Tibial nerve (tissue), 4 donors: ENCODE measurements at regions not wholly inside any gene's neighbourhood (a gene's known extent, or its start where the extent isn't known, plus 50 kb on each side); places are given as distances from the start of the nearest gene placed in this dataset.

Experiments used
- DNase-seq, 2 donors: peaks; one replicate each; pipeline ENCODE4 v3.0.0-alpha.2; 2019; ENCODE audit warnings: low spot score in 2 of 2
- H3K27ac ChIP-seq, 4 donors: fragments of 200-600 bp; sonication (generic) in 3 of 4; one replicate each; pipeline ENCODE4 v1.5.1; 2017 to 2019; ENCODE audit warnings: mild to moderate bottlenecking in 1 of 4
- H3K27me3 ChIP-seq, 2 donors: fragments of 200-600 bp; sonication (generic) in 1 of 2; one replicate each; pipeline versions ENCODE4 v1.5.1 to v1.6.0; 2017 to 2019
- H3K36me3 ChIP-seq, 3 donors: fragments of 200-600 bp; sonication (generic); one replicate each; pipeline ENCODE4 v1.5.1; 2018 to 2019
- H3K4me1 ChIP-seq, 4 donors: fragments of 200-600 bp; sonication (generic) in 3 of 4; one replicate each; pipeline ENCODE4 v1.5.1; 2017 to 2019
- H3K4me3 ChIP-seq, 4 donors: fragments of 200-600 bp; sonication (generic) in 3 of 4; one replicate each; pipeline ENCODE4 v1.5.1; 2017 to 2019; ENCODE audit warnings: mild to moderate bottlenecking in 1 of 4, moderate library complexity in 1 of 4
- H3K9me3 ChIP-seq, 4 donors: fragments of 200-600 bp; sonication (generic) in 3 of 4; one replicate each; pipeline ENCODE4 v1.5.1; 2017 to 2019
- EP300 ChIP-seq, 2 donors: sonication (generic); formaldehyde crosslinking; IDR thresholded peaks; one replicate each; pipeline ENCODE4 v1.6.1; 2017; ENCODE audit warnings: antibody characterized with exemption in 2 of 2, mild to moderate bottlenecking in 1 of 2
- POLR2A ChIP-seq, 2 donors: fragments of 450-650 bp; IDR thresholded peaks; one replicate each; pipeline ENCODE4 v1.6.1; 2017; ENCODE audit warnings: antibody characterized with exemption in 2 of 2, mild to moderate bottlenecking in 2 of 2, moderate library complexity in 2 of 2
- WGBS, 2 donors: methylation state at CpG; one replicate each; pipeline ENCODE4 v1.1.5; 2018; 5-methylcytosine and 5-hydroxymethylcytosine counted together
- TF ChIP-seq, protein P1 (sequence below), 5 experiments: fragments of 200-600 bp in 3 of 5; fragments of 450-650 bp in 2 of 5; sonication (generic) in 3 of 5; IDR thresholded peaks; one replicate each; pipeline ENCODE4 v1.5.1; 2016 to 2019; ENCODE audit warnings: antibody characterized with exemption in 5 of 5, mild to moderate bottlenecking in 3 of 5, moderate library complexity in 2 of 5

DNA sequence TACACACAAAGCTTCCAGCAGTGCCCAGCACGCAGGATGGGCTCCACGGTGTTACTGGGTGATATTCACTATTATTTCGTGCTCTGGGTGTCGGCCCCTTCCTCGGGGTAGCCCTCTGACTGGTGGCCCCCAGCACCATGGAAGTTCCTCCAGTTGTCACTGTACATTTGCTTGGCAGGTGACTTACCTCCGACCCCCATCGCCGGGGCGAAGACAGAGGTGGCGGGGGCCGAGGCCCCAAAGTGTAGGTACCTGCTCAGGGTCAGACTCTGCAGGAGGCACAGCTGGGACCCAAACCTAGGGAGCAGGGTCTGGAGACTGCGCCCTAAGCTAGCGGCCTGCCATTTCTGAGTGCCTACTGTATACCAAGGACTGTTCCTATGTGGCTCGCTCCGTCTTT is 98.9 kb downstream of the RFLNA start:
- 87 to 92% methylated on average over 15 of the region's 15 CpGs for WGBS, 2 donors
- Histone ChIP-seq H3K27me3 (no peaks in the 10 kb centered on the region), H3K9me3 (no peaks in the 10 kb centered on the region), H3K4me1 (peaks cover 7 to 99% (median 90%) of the 10 kb centered on the region in 4 donors), H3K4me3 (no peak overlapping the region), H3K36me3 (peaks cover 0 to 28% (median 0%) of the 10 kb centered on the region in 3 donors), H3K27ac (peak overlapping the region; percentile 75 to 91 (median 84))
- TF ChIP-seq POLR2A (IDR thresholded peaks at IDR 0.05) (no peak), EP300 (IDR thresholded peaks at IDR 0.05) (no peak)
- TF ChIP-seq, protein P1, sequence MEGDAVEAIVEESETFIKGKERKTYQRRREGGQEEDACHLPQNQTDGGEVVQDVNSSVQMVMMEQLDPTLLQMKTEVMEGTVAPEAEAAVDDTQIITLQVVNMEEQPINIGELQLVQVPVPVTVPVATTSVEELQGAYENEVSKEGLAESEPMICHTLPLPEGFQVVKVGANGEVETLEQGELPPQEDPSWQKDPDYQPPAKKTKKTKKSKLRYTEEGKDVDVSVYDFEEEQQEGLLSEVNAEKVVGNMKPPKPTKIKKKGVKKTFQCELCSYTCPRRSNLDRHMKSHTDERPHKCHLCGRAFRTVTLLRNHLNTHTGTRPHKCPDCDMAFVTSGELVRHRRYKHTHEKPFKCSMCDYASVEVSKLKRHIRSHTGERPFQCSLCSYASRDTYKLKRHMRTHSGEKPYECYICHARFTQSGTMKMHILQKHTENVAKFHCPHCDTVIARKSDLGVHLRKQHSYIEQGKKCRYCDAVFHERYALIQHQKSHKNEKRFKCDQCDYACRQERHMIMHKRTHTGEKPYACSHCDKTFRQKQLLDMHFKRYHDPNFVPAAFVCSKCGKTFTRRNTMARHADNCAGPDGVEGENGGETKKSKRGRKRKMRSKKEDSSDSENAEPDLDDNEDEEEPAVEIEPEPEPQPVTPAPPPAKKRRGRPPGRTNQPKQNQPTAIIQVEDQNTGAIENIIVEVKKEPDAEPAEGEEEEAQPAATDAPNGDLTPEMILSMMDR (IDR thresholded peaks at IDR 0.05) = no peak
- no peak for DNase-seq

DNA sequence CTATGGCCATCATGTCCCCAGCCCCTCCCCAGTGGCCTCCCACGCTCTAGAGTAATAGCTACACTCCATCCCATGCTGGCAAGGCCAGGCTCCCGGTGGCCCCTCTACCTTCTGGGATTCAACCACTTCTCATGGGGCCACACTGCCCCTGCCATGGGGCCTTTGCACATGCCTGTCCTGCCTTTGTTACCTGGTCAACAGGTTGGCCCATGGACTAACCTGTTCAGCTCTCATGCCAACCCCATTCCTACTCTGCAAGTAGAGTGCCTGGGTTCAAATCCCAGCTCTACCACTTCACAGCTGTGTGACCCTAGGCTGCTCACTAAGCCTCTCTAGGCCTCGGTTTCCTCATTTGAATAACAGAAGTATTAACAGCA is 98.5 kb downstream of the RFLNA start:
- DNase-seq = no peak
- TF ChIP-seq, protein P1 (IDR thresholded peaks at IDR 0.05) = no peak
- TF ChIP-seq EP300 (IDR thresholded peaks at IDR 0.05) = no peak
- TF ChIP-seq POLR2A (IDR thresholded peaks at IDR 0.05) = no peak
- 29 to 42% methylated on average over 3 of the region's 3 CpGs for WGBS, 2 donors
- Histone ChIP-seq H3K9me3 (no peaks in the 10 kb centered on the region), H3K27me3 (no peaks in the 10 kb centered on the region), H3K27ac (peak overlapping the region; percentile 75 to 91 (median 84)), H3K4me3 (no peak overlapping the region), H3K36me3 (peaks cover 0 to 28% (median 0%) of the 10 kb centered on the region in 3 donors), H3K4me1 (peaks cover 7 to 99% (median 87%) of the 10 kb centered on the region in 4 donors)

DNA sequence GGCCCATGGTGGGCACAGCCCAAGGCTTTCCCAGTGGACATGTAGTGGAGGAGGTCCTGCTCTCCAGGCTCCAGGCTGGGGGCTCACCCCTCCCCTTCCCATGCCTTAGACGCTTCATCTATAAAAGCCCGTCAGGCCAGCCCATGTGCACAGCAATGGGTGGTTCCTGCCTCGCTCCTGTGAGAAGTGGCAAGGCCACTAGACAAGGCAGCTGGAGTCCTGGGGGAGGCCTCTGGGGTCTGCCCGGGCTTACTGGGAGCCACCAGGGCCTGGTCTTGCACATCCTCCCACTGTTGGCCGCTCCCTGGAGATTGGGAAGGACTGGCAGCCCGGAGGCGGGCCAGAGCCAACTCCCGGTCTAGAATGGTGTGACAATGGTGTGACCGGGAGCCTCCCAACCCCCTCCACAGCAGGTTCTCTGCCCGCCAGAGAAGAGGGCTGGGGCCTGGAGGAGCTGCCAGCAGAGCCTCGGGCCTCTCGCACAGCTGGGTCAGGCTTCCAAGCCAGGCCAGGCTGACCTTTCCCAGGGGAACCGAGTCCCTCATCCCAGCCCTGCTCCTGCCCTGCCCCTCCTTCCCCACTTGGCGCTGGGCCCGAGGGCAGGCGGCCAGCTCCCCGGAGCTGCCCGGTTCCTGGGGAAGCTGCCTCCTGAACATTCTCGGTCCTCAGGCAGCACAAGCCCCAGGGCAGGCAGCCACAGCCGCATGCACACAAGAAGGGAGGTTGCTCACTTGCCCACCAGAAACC is 97.9 kb downstream of the RFLNA start:
- no peaks in the 10 kb centered on the region for H3K9me3 ChIP-seq
- WGBS, 2 donors = 7 to 20% methylated on average over 5 to 9 of the region's 20 CpGs
- DNase-seq = peak; percentile 71 to 77
- peak; percentile 24 to 88 for TF ChIP-seq EP300 (IDR thresholded peaks at IDR 0.05)
- TF ChIP-seq, protein P1 (IDR thresholded peaks at IDR 0.05) = no peak
- no peak for TF ChIP-seq POLR2A (IDR thresholded peaks at IDR 0.05)
- H3K4me3 ChIP-seq = no peak overlapping the region
- peaks cover 7 to 99% (median 85%) of the 10 kb centered on the region in 4 donors for H3K4me1 ChIP-seq
- no peaks in the 10 kb centered on the region for H3K27me3 ChIP-seq
- H3K36me3 ChIP-seq = peaks cover 0 to 28% (median 0%) of the 10 kb centered on the region in 3 donors
- peak overlapping the region; percentile 75 to 91 (median 84) for H3K27ac ChIP-seq

DNA sequence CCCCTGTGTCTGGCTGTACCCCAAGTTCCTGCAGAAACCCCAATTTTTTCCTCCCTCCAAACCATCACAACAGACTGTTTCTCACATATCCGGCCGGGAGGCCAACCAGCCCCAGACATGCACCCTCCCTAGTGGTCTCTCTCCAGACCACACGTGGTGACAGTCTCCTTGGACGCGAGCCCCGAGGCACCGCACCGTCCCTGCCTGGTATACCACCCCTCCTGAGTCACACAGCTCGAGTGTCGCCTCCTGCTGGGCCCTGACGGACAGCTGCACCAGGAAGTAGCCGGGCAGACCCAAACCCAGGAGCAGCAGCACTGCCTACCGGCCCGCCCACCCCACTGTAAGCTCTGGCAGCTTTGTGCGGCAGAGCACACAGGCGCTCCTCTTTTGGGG is 97.4 kb downstream of the RFLNA start:
- Histone ChIP-seq H3K27me3 (no peaks in the 10 kb centered on the region), H3K4me3 (no peak overlapping the region), H3K36me3 (peaks cover 0 to 22% (median 0%) of the 10 kb centered on the region in 3 donors), H3K9me3 (no peaks in the 10 kb centered on the region), H3K4me1 (peaks cover 7 to 99% (median 85%) of the 10 kb centered on the region in 4 donors), H3K27ac (peak overlapping the region; percentile 81 to 91 (median 87))
- DNase-seq = no peak
- WGBS, 2 donors = 33 to 50% methylated on average over 9 to 16 of the region's 16 CpGs
- TF ChIP-seq, protein P1 (IDR thresholded peaks at IDR 0.05) = peak in 1 of 5 experiments; percentile 13
- TF ChIP-seq EP300 (IDR thresholded peaks at IDR 0.05) = no peak
